Heart right ventricle (tissue), 16 donors: ENCODE measurements at regions not wholly inside any gene's neighbourhood (a gene's known extent, or its start where the extent isn't known, plus 50 kb on each side); places are given as distances from the start of the nearest gene placed in this dataset.

Source experiments
- ATAC-seq, 8 donors: fragments of 200-7000 bp; cut with Tn5 transposase; one replicate each; pipeline ENCODE4 v1.9.1; 2020; ENCODE audit warnings: mild to moderate bottlenecking in 8 of 8, moderate library complexity in 8 of 8, moderate number of reproducible peaks in 1 of 8
- DNase-seq, 2 donors: peaks; one replicate each; pipeline ENCODE4 v3.0.0-alpha.2; 2020
- H3K27ac ChIP-seq, 10 donors: fragments of 200-600 bp; sonication (generic) in 2 of 10; one replicate each; pipeline versions ENCODE4 v1.5.0 to v1.8.0; 2020 to 2022; ENCODE audit warnings: mild to moderate bottlenecking in 3 of 10
- H3K27me3 ChIP-seq, 7 donors: fragments of 200-600 bp; one replicate each; pipeline ENCODE4 v1.8.0; 2021 to 2022; ENCODE audit warnings: mild to moderate bottlenecking in 2 of 7
- H3K36me3 ChIP-seq, 9 donors: fragments of 200-600 bp; sonication (generic) in 1 of 9; one replicate each; pipeline versions ENCODE4 v1.5.0 to v1.8.0; 2020 to 2022; ENCODE audit warnings: mild to moderate bottlenecking in 2 of 9
- H3K4me1 ChIP-seq, 9 donors: fragments of 200-600 bp; sonication (generic) in 1 of 9; one replicate each; pipeline versions ENCODE4 v1.5.0 to v1.8.0; 2020 to 2022; ENCODE audit warnings: mild to moderate bottlenecking in 4 of 9
- H3K4me3 ChIP-seq, 10 donors: fragments of 200-600 bp; sonication (generic) in 2 of 10; one replicate each; pipeline versions ENCODE4 v1.5.0 to v1.8.0; 2020 to 2022; ENCODE audit warnings: mild to moderate bottlenecking in 7 of 10, moderate library complexity in 2 of 10
- H3K9me3 ChIP-seq, 11 donors: fragments of 200-600 bp in 10 of 11; sonication (generic) in 2 of 11; one replicate each; pipeline versions ENCODE4 v1.5.0 to v1.8.0; 2013 to 2022; ENCODE audit warnings: mild to moderate bottlenecking in 2 of 11, control low read depth in 1 of 11, moderate library complexity in 1 of 11
- CTCF ChIP-seq, 9 donors: fragments of 200-600 bp; sonication (generic) in 2 of 9; IDR thresholded peaks; one replicate each; pipeline versions ENCODE4 v1.5.0 to v1.8.0; 2021 to 2022; ENCODE audit warnings: antibody characterized with exemption in 9 of 9, mild to moderate bottlenecking in 5 of 9, moderate library complexity in 1 of 9
- whole genome bisulfite sequencing, 2 donors: extraction: QIAGEN DNeasy Blood & Tissue Kit; methylation state at CpG; one replicate each; pipeline ENCODE4 v1.1.7; 2013; ENCODE audit warnings: inconsistent platforms in 1 of 2; 5-methylcytosine and 5-hydroxymethylcytosine counted together
- intact Hi-C, 10 donors: fragments of 100-400 bp; cut with DNase I; formaldehyde crosslinking; loops; one replicate each; pipeline versions ENCODE4 v1.11.1 to v1.14.2; 2022
- donor health status: Arrhythmogenic right ventricular cardiomyopathy.
- donor health status: ischemic (EF 13 %, LVEDD 7.1; RV severe dilation, severe dysfunction).
- donor health status: healthy with polysubstance abuse.
- donor health status: DM: no; HTN: yes; CAD: no.
- donor health status: DM: no; HTN: no; CAD: no.
- donor health status: ischemic (EF 25% LVEDD 6.9; RV normal size, moderate dysfunction).
- donor health status: ischemic (EF 25% LVEDD 5.7; RV mildly dilated, moderate dysfunction).
- donor health status: healthy.
- donor health status: DM: yes; HTN: yes; CAD: no.
- donor health status: Ischemic cardiomyopathy.
- donor health status: ischemic (EF 35%, LVEDD 5.7; RV mildly dilated, moderate dysfunction).
- donor health status: nonischemic (EF 11% LVEDD 7.7; RV severe dilation, severe dysfunction).
- donor health status: DM: yes; HTN: yes; CAD: no.
- donor health status: PGD.
- donor health status: ischemic (EF 29% LVEDD 5.4; RV normal size, mild dysfunction).
- donor health status: nonischemic (EF 23%, LVEDD 6.1; RV moderate dilation, normal function).

GRCh38 chr9:118444403-118444802 lies 740.2 kb downstream of the TLR4 start:
- WGBS, 2 donors = 35 to 42% methylated on average over 5 of the region's 5 CpGs
- Histone ChIP-seq H3K36me3 (no peaks in the 10 kb centered on the region), H3K9me3 (no peaks in the 10 kb centered on the region), H3K4me1 (peaks cover 0 to 3% (median 0%) of the 10 kb centered on the region in 9 donors), H3K27ac (no peak overlapping the region), H3K4me3 (no peak overlapping the region), H3K27me3 (peaks cover 0 to 4% (median 0%) of the 10 kb centered on the region in 7 donors)
- intact Hi-C loops = no loop called here
- DNase-seq (no peak), ATAC-seq (peak in 2 of 8 donors; percentile 70 to 82)
- no peak for TF ChIP-seq CTCF (IDR thresholded peaks at IDR 0.05)

- Histone ChIP-seq H3K9me3 (no peaks in the 10 kb centered on the region), H3K27me3 (peaks cover 0 to 4% (median 0%) of the 10 kb centered on the region in 7 donors), H3K27ac (no peak overlapping the region), H3K36me3 (no peaks in the 10 kb centered on the region), H3K4me3 (no peak overlapping the region), H3K4me1 (peaks cover 0 to 3% (median 0%) of the 10 kb centered on the region in 9 donors)
- no peak for ATAC-seq
- TF ChIP-seq CTCF (IDR thresholded peaks at IDR 0.05) = no peak
- no peak for DNase-seq
- 46 to 47% methylated on average over 9 of the region's 9 CpGs for WGBS, 2 donors
- intact Hi-C loops = no loop called here
These were observed 742.9 kb downstream of the TLR4 start for GRCh38 chr9:118446943-118447639.

DNA sequence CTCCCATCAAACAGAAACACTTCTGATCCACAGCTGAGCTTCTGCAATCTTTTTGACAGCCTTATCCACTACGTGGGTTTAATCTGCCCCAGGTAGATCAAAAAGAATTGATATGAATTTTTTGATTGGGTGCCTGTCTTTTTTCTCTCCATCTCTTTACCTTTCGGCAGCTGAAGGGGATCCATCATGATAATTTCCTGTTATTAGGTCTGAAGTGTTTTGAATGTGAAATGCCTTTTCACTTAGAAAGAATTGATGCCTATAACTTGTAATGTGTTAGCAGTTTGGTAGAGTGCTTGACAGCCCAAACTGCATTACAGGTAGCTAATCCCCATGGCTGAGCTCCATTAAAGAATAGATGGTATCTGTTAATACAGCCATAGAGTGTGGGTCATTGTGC lies 745.4 kb downstream of the TLR4 start:
- no peak for TF ChIP-seq CTCF (IDR thresholded peaks at IDR 0.05)

DNA sequence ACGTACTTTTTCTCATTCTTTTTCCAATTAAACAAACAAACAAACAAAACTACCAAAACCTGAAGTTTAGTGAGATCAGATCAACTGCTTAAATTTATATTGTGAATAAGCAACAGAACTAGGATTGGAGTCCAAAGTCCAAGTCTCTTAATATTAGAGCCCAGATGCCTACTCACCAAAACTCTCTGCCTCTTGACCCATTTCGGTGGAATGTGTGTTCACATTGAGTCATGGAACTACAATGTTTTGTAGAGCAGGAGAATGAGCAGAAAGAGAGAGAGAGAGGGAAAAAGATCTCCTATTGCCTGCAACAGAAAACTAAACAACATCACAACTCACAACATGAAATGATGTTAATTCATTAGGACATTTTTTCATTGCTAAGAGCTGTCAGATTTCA lies 751.1 kb downstream of the TLR4 start:
- Histone ChIP-seq H3K4me3 (no peak overlapping the region), H3K9me3 (no peaks in the 10 kb centered on the region), H3K27me3 (no peaks in the 10 kb centered on the region), H3K4me1 (no peaks in the 10 kb centered on the region), H3K36me3 (no peaks in the 10 kb centered on the region), H3K27ac (no peak overlapping the region)
- intact Hi-C loops = loop anchor here in 1 of 10 donors (10.0 kb wide), 1 partner anchor 60 kb away; no protein-coding TSS in a partner anchor
- no peak for ATAC-seq
- no peak for TF ChIP-seq CTCF (IDR thresholded peaks at IDR 0.05)
- 71 to 75% methylated on average over 2 of the region's 2 CpGs for WGBS, 2 donors
- DNase-seq = no peak

More for the DNA sequence above, 745.4 kb downstream of the TLR4 start:
- DNase-seq (no peak), ATAC-seq (no peak)
- Histone ChIP-seq H3K27me3 (peaks cover 0 to 4% (median 0%) of the 10 kb centered on the region in 7 donors), H3K9me3 (no peaks in the 10 kb centered on the region), H3K4me3 (no peak overlapping the region), H3K36me3 (no peaks in the 10 kb centered on the region), H3K4me1 (no peaks in the 10 kb centered on the region), H3K27ac (no peak overlapping the region)
- intact Hi-C loops = no loop called here
- 61 to 71% methylated on average over 2 of the region's 2 CpGs for WGBS, 2 donors
